ENCODE measurements at regions not wholly inside any gene's neighbourhood (a gene's known extent, or its start where the extent isn't known, plus 50 kb on each side); places are given as distances from the start of the nearest gene placed in this dataset.
A peak's percentile ranks its signal among the peaks of the same experiment; 100 is the strongest.

GRCh38 chr3:82672966-82673365 is 911.5 kb upstream of the GBE1 start:
- Histone ChIP-seq H3K27ac (ENCODE audit: low read depth, low read length) (no peak overlapping the region), H3K4me2 (ENCODE audit: low read length) (no peak overlapping the region), H3K27me3 (ENCODE audit: control insufficient read depth, low read length) (no peaks in the 10 kb centered on the region), H3K9me2 (replicated peaks; ENCODE audit: control insufficient read depth, low read length) (no peaks in the 10 kb centered on the region), H3K36me3 (ENCODE audit: control insufficient read depth, low read length) (no peaks in the 10 kb centered on the region), H3F3A (ENCODE audit: control insufficient read depth, insufficient read depth) (no peaks in the 10 kb centered on the region), H4K20me1 (ENCODE audit: control insufficient read depth, insufficient read depth, low read depth, low read length) (no peaks in the 10 kb centered on the region), H3K9me3 (ENCODE audit: control insufficient read depth, insufficient read depth, low read length) (no peaks in the 10 kb centered on the region), H3K4me3 (ENCODE audit: low read length) (no peak overlapping the region), H3K79me2 (ENCODE audit: control insufficient read depth, low read length) (no peaks in the 10 kb centered on the region), H3K4me1 (ENCODE audit: control insufficient read depth, low read length) (no peaks in the 10 kb centered on the region)
- TF ChIP-seq CTCF (IDR thresholded peaks at IDR 0.05; ENCODE audit: low read depth, low read length, poor library complexity, severe bottlenecking) (no peak), EZH2phosphoT487 (IDR thresholded peaks at IDR 0.05; ENCODE audit: borderline replicate concordance, low read length) (no peak)

GRCh38 chr3:82671466-82671865 is 910.0 kb upstream of the GBE1 start:
- H3F3A ChIP-seq (ENCODE audit: control insufficient read depth, insufficient read depth) = no peaks in the 10 kb centered on the region
- H3K9me2 ChIP-seq (replicated peaks; ENCODE audit: control insufficient read depth, low read length) = no peaks in the 10 kb centered on the region
- no peaks in the 10 kb centered on the region for H3K79me2 ChIP-seq (ENCODE audit: control insufficient read depth, low read length)
- no peaks in the 10 kb centered on the region for H3K9me3 ChIP-seq (ENCODE audit: control insufficient read depth, insufficient read depth, low read length)
- no peaks in the 10 kb centered on the region for H3K36me3 ChIP-seq (ENCODE audit: control insufficient read depth, low read length)
- H3K4me1 ChIP-seq (ENCODE audit: control insufficient read depth, low read length) = no peaks in the 10 kb centered on the region
- H3K4me3 ChIP-seq (ENCODE audit: low read length) = no peak overlapping the region
- no peaks in the 10 kb centered on the region for H4K20me1 ChIP-seq (ENCODE audit: control insufficient read depth, insufficient read depth, low read depth, low read length)
- TF ChIP-seq EZH2phosphoT487 (IDR thresholded peaks at IDR 0.05; ENCODE audit: borderline replicate concordance, low read length) (no peak), CTCF (IDR thresholded peaks at IDR 0.05; ENCODE audit: low read depth, low read length, poor library complexity, severe bottlenecking) (no peak)
- no peak overlapping the region for H3K27ac ChIP-seq (ENCODE audit: low read depth, low read length)
- no peaks in the 10 kb centered on the region for H3K27me3 ChIP-seq (ENCODE audit: control insufficient read depth, low read length)
- no peak overlapping the region for H3K4me2 ChIP-seq (ENCODE audit: low read length)

- no peaks in the 10 kb centered on the region for H3K36me3 ChIP-seq (ENCODE audit: control insufficient read depth, low read length)
- H3K9me3 ChIP-seq (ENCODE audit: control insufficient read depth, insufficient read depth, low read length) = peaks cover 14% of the 10 kb centered on the region; the same call in 1 of the 2 replicates
- no peaks in the 10 kb centered on the region for H3F3A ChIP-seq (ENCODE audit: control insufficient read depth, insufficient read depth)
- no peak overlapping the region for H3K4me2 ChIP-seq (ENCODE audit: low read length)
- H3K79me2 ChIP-seq (ENCODE audit: control insufficient read depth, low read length) = no peaks in the 10 kb centered on the region
- H4K20me1 ChIP-seq (ENCODE audit: control insufficient read depth, insufficient read depth, low read depth, low read length) = no peaks in the 10 kb centered on the region
- no peaks in the 10 kb centered on the region for H3K27me3 ChIP-seq (ENCODE audit: control insufficient read depth, low read length)
- no peaks in the 10 kb centered on the region for H3K4me1 ChIP-seq (ENCODE audit: control insufficient read depth, low read length)
- no peaks in the 10 kb centered on the region for H3K9me2 ChIP-seq (replicated peaks; ENCODE audit: control insufficient read depth, low read length)
- H3K4me3 ChIP-seq (ENCODE audit: low read length) = no peak overlapping the region
- no peak for TF ChIP-seq EZH2phosphoT487 (IDR thresholded peaks at IDR 0.05; ENCODE audit: borderline replicate concordance, low read length)
- TF ChIP-seq CTCF (IDR thresholded peaks at IDR 0.05; ENCODE audit: low read depth, low read length, poor library complexity, severe bottlenecking) = no peak
- H3K27ac ChIP-seq (ENCODE audit: low read depth, low read length) = no peak overlapping the region
Observed at GRCh38 chr3:82654708-82655107, 893.3 kb upstream of the GBE1 start.

GRCh38 chr3:82643948-82644347 is 882.5 kb upstream of the GBE1 start:
- Histone ChIP-seq H3F3A (ENCODE audit: control insufficient read depth, insufficient read depth) (no peaks in the 10 kb centered on the region), H3K4me1 (ENCODE audit: control insufficient read depth, low read length) (no peaks in the 10 kb centered on the region), H3K27ac (ENCODE audit: low read depth, low read length) (no peak overlapping the region), H3K36me3 (ENCODE audit: control insufficient read depth, low read length) (no peaks in the 10 kb centered on the region), H3K9me2 (replicated peaks; ENCODE audit: control insufficient read depth, low read length) (no peaks in the 10 kb centered on the region), H3K9me3 (ENCODE audit: control insufficient read depth, insufficient read depth, low read length) (peaks cover 13% of the 10 kb centered on the region; the same call in 1 of the 2 replicates), H4K20me1 (ENCODE audit: control insufficient read depth, insufficient read depth, low read depth, low read length) (no peaks in the 10 kb centered on the region), H3K4me2 (ENCODE audit: low read length) (no peak overlapping the region), H3K79me2 (ENCODE audit: control insufficient read depth, low read length) (no peaks in the 10 kb centered on the region), H3K27me3 (ENCODE audit: control insufficient read depth, low read length) (no peaks in the 10 kb centered on the region), H3K4me3 (ENCODE audit: low read length) (no peak overlapping the region)
- TF ChIP-seq CTCF (IDR thresholded peaks at IDR 0.05; ENCODE audit: low read depth, low read length, poor library complexity, severe bottlenecking) = peak; percentile 27
- TF ChIP-seq EZH2phosphoT487 (IDR thresholded peaks at IDR 0.05; ENCODE audit: borderline replicate concordance, low read length) = no peak
